Mesendoderm (in vitro differentiated cells): ENCODE measurements at regions not wholly inside any gene's neighbourhood (a gene's known extent, or its start where the extent isn't known, plus 50 kb on each side); places are given as distances from the start of the nearest gene placed in this dataset.
"Not testable (repeated sequence)": the region's sequence is repeated elsewhere in the genome, so short reads cannot be mapped to it uniquely, and the experiment has no call there.

Source experiments
- DNase-seq: peaks from one replicate; pipeline ENCODE4 v3.0.0; 2013
- H2AK5ac ChIP-seq: 2 replicates; pipeline ENCODE4 v1.6.1; 2013; ENCODE audit warnings: low read length, inconsistent platforms
- H2BK120ac ChIP-seq: 2 replicates; pipeline ENCODE4 v1.6.1; 2013; ENCODE audit warnings: low read depth, mild to moderate bottlenecking, low read length, moderate library complexity, mixed read lengths
- H2BK15ac ChIP-seq: replicated peaks from 2 replicates; pipeline ENCODE4 v1.6.1; 2013; ENCODE audit warnings: low read depth, mild to moderate bottlenecking, moderate library complexity
- H2BK5ac ChIP-seq: 2 replicates; pipeline ENCODE4 v1.6.1; 2013; ENCODE audit warnings: low read length, inconsistent platforms
- H3K18ac ChIP-seq: 2 replicates; pipeline ENCODE4 v1.6.1; 2013; ENCODE audit warnings: mild to moderate bottlenecking, low read length, mixed read lengths
- H3K23ac ChIP-seq: one replicate; pipeline ENCODE4 v1.6.1; 2013; ENCODE audit warnings: low read length
- H3K27ac ChIP-seq: 2 replicates; pipeline ENCODE4 v1.5.1; 2013; ENCODE audit warnings: low read depth, mild to moderate bottlenecking, inconsistent platforms, low read length, moderate library complexity
- H3K27me3 ChIP-seq: 2 replicates; pipeline ENCODE4 v1.6.1; 2013; ENCODE audit warnings: low read length, control low read depth, mild to moderate bottlenecking, inconsistent platforms; ENCODE audit not compliant: insufficient read depth, poor library complexity
- H3K36me3 ChIP-seq: 2 replicates; pipeline ENCODE4 v1.6.1; 2013; ENCODE audit warnings: low read length, inconsistent platforms; ENCODE audit not compliant: control insufficient read depth, insufficient read depth
- H3K4ac ChIP-seq: one replicate; pipeline ENCODE4 v1.6.1; 2013; ENCODE audit warnings: low read depth, mild to moderate bottlenecking, low read length, moderate library complexity
- H3K4me1 ChIP-seq: 2 replicates; pipeline ENCODE4 v1.6.1; 2013; ENCODE audit warnings: low read depth, low read length, inconsistent platforms; ENCODE audit not compliant: control insufficient read depth
- H3K4me2 ChIP-seq: 2 replicates; pipeline ENCODE4 v1.6.1; 2013; ENCODE audit warnings: low read length
- H3K4me3 ChIP-seq: 2 replicates; pipeline ENCODE4 v1.5.1; 2013; ENCODE audit warnings: mild to moderate bottlenecking, low read length
- H3K56ac ChIP-seq: one replicate; pipeline ENCODE4 v1.6.1; 2013; ENCODE audit warnings: low read length
- H3K79me1 ChIP-seq: 2 replicates; pipeline ENCODE4 v1.6.1; 2013; ENCODE audit warnings: low read length, inconsistent platforms
- H3K79me2 ChIP-seq: 2 replicates; pipeline ENCODE4 v1.6.1; 2013; ENCODE audit warnings: mild to moderate bottlenecking, low read length; ENCODE audit not compliant: control insufficient read depth, insufficient read depth
- H3K9ac ChIP-seq: 2 replicates; pipeline ENCODE4 v1.6.1; 2013; ENCODE audit warnings: low read length, inconsistent platforms
- H4K5ac ChIP-seq: one replicate; pipeline ENCODE4 v1.6.1; 2013; ENCODE audit warnings: low read length
- H4K8ac ChIP-seq: one replicate; pipeline ENCODE4 v1.6.1; 2013; ENCODE audit warnings: low read depth, mild to moderate bottlenecking, control low read depth, low read length, moderate library complexity
- WGBS: extraction: QIAGEN DNeasy Blood & Tissue Kit; methylation state at CpG from one replicate; pipeline ENCODE4 v1.1.7; 2013; ENCODE audit warnings: low lambda C conversion rate, missing lambda C conversion rate; ENCODE audit not compliant: insufficient coverage; ENCODE audit errors: extremely low coverage; 5-methylcytosine and 5-hydroxymethylcytosine counted together

GRCh38 chr4:13816472-13816871, 188.9 kb upstream of the BOD1L1 start:
- Histone ChIP-seq H3K4ac (no peak overlapping the region), H3K27ac (no peak overlapping the region), H3K56ac (no peak overlapping the region), H3K79me2 (no peaks in the 10 kb centered on the region), H2BK5ac (no peak overlapping the region), H3K4me1 (no peaks in the 10 kb centered on the region), H2AK5ac (no peak overlapping the region), H4K5ac (no peak overlapping the region), H3K4me3 (no peak overlapping the region), H3K79me1 (no peaks in the 10 kb centered on the region), H2BK120ac (no peak overlapping the region), H2BK15ac (no peak overlapping the region), H3K18ac (no peak overlapping the region), H3K9ac (no peak overlapping the region), H3K36me3 (no peaks in the 10 kb centered on the region), H3K23ac (no peak overlapping the region), H3K4me2 (no peak overlapping the region), H3K27me3 (no peaks in the 10 kb centered on the region), H4K8ac (no peak overlapping the region)
- no peak for DNase-seq

GRCh38 chr4:13821522-13821921, 194.0 kb upstream of the BOD1L1 start:
- no peak overlapping the region for H3K9ac ChIP-seq
- no peak overlapping the region for H3K27ac ChIP-seq
- no peaks in the 10 kb centered on the region for H3K79me1 ChIP-seq
- no peak overlapping the region for H2BK15ac ChIP-seq
- H3K36me3 ChIP-seq = no peaks in the 10 kb centered on the region
- no peaks in the 10 kb centered on the region for H3K27me3 ChIP-seq
- no peak overlapping the region for H3K18ac ChIP-seq
- H3K4ac ChIP-seq = no peak overlapping the region
- H2BK120ac ChIP-seq = no peak overlapping the region
- H3K56ac ChIP-seq = no peak overlapping the region
- no peak overlapping the region for H2AK5ac ChIP-seq
- no CpG with 5 or more reads among the region's 5 CpGs for WGBS
- DNase-seq = peak; percentile 74
- H4K8ac ChIP-seq = no peak overlapping the region
- no peak overlapping the region for H3K23ac ChIP-seq
- no peak overlapping the region for H3K4me3 ChIP-seq
- no peak overlapping the region for H3K4me2 ChIP-seq
- H3K79me2 ChIP-seq = no peaks in the 10 kb centered on the region
- no peak overlapping the region for H2BK5ac ChIP-seq
- no peak overlapping the region for H4K5ac ChIP-seq
- no peaks in the 10 kb centered on the region for H3K4me1 ChIP-seq

- H3K4me2 ChIP-seq, H3K27ac ChIP-seq, H4K8ac ChIP-seq: not testable (repeated sequence)
Measured at GRCh38 chr4:13825822-13826221, 198.3 kb upstream of the BOD1L1 start.

GRCh38 chr4:13829457-13829856, 201.9 kb upstream of the BOD1L1 start:
- H2BK120ac ChIP-seq = no peak overlapping the region
- no peaks in the 10 kb centered on the region for H3K79me1 ChIP-seq
- no peak overlapping the region for H3K27ac ChIP-seq
- no peak overlapping the region for H2BK15ac ChIP-seq
- no peak overlapping the region for H3K9ac ChIP-seq
- H3K4me2 ChIP-seq = no peak overlapping the region
- H3K4me1 ChIP-seq = no peaks in the 10 kb centered on the region
- H3K27me3 ChIP-seq = no peaks in the 10 kb centered on the region
- no peaks in the 10 kb centered on the region for H3K79me2 ChIP-seq
- no peak overlapping the region for H3K23ac ChIP-seq
- no peak overlapping the region for H4K5ac ChIP-seq
- H3K56ac ChIP-seq = no peak overlapping the region
- H3K18ac ChIP-seq = no peak overlapping the region
- H2BK5ac ChIP-seq = no peak overlapping the region
- no peak overlapping the region for H3K4ac ChIP-seq
- no peak overlapping the region for H4K8ac ChIP-seq
- DNase-seq = no peak
- H3K4me3 ChIP-seq = no peak overlapping the region
- no peak overlapping the region for H2AK5ac ChIP-seq
- no CpG with 5 or more reads among the region's 3 CpGs for WGBS
- H3K36me3 ChIP-seq = no peaks in the 10 kb centered on the region

More at GRCh38 chr4:13825822-13826221, 198.3 kb upstream of the BOD1L1 start:
- not testable (repeated sequence) for H3K56ac ChIP-seq, H3K79me2 ChIP-seq, H2AK5ac ChIP-seq, H2BK120ac ChIP-seq, H3K23ac ChIP-seq, H3K4me1 ChIP-seq, H3K27me3 ChIP-seq, H3K79me1 ChIP-seq, H2BK15ac ChIP-seq, H3K4ac ChIP-seq, H3K36me3 ChIP-seq, H2BK5ac ChIP-seq, DNase-seq, H3K18ac ChIP-seq, H4K5ac ChIP-seq, H3K9ac ChIP-seq, H3K4me3 ChIP-seq

GRCh38 chr4:13830449-13830848, 202.9 kb upstream of the BOD1L1 start:
- Histone ChIP-seq H3K18ac (no peak overlapping the region), H3K4me2 (no peak overlapping the region), H3K4me1 (no peaks in the 10 kb centered on the region), H4K5ac (no peak overlapping the region), H2BK5ac (no peak overlapping the region), H3K4ac (no peak overlapping the region), H3K4me3 (no peak overlapping the region), H4K8ac (no peak overlapping the region), H2AK5ac (no peak overlapping the region), H3K79me1 (no peaks in the 10 kb centered on the region), H3K27me3 (no peaks in the 10 kb centered on the region), H3K27ac (no peak overlapping the region), H3K23ac (no peak overlapping the region), H2BK15ac (no peak overlapping the region), H3K79me2 (no peaks in the 10 kb centered on the region), H3K36me3 (no peaks in the 10 kb centered on the region), H2BK120ac (no peak overlapping the region), H3K56ac (no peak overlapping the region), H3K9ac (no peak overlapping the region)
- no CpG with 5 or more reads among the region's 5 CpGs for WGBS
- DNase-seq = no peak

- H3K56ac ChIP-seq = no peak overlapping the region
- H3K4me2 ChIP-seq = no peak overlapping the region
- H3K18ac ChIP-seq = no peak overlapping the region
- H2BK5ac ChIP-seq = no peak overlapping the region
- no peak overlapping the region for H3K9ac ChIP-seq
- no peak overlapping the region for H3K4me3 ChIP-seq
- no peak overlapping the region for H3K27ac ChIP-seq
- no peak overlapping the region for H2BK15ac ChIP-seq
- H3K36me3 ChIP-seq = no peaks in the 10 kb centered on the region
- WGBS = no CpG with 5 or more reads among the region's 4 CpGs
- H3K79me1 ChIP-seq = no peaks in the 10 kb centered on the region
- H3K4ac ChIP-seq = no peak overlapping the region
- no peaks in the 10 kb centered on the region for H3K4me1 ChIP-seq
- no peak overlapping the region for H4K5ac ChIP-seq
- H3K23ac ChIP-seq = no peak overlapping the region
- H3K79me2 ChIP-seq = no peaks in the 10 kb centered on the region
- H4K8ac ChIP-seq = no peak overlapping the region
- no peaks in the 10 kb centered on the region for H3K27me3 ChIP-seq
- peak; percentile 28 for DNase-seq
- no peak overlapping the region for H2AK5ac ChIP-seq
- no peak overlapping the region for H2BK120ac ChIP-seq
Measured at GRCh38 chr4:13833171-13833804, 205.8 kb upstream of the BOD1L1 start.
